NB4 (cell line): ENCODE measurements at regions not wholly inside any gene's neighbourhood (a gene's known extent, or its start where the extent isn't known, plus 50 kb on each side); places are given as distances from the start of the nearest gene placed in this dataset.

Source experiments
- CTCF ChIP-seq: IDR thresholded peaks from one replicate; pipeline ENCODE4 v1.5.1; 2012; ENCODE audit warnings: low read depth, low read length
- MYC ChIP-seq: IDR thresholded peaks from 2 replicates; pipeline ENCODE4 v1.6.1; 2011; ENCODE audit warnings: low read depth, low read length
- POLR2A ChIP-seq: IDR thresholded peaks from 2 replicates; pipeline ENCODE4 v1.6.1; 2011; ENCODE audit warnings: mild to moderate bottlenecking; ENCODE audit not compliant: insufficient read length; ENCODE audit errors: extremely low read depth

GRCh38 chr1:81577004-81577697, 223.6 kb upstream of the ADGRL2 start:
- no peak for TF ChIP-seq CTCF
- TF ChIP-seq POLR2A = no peak
- TF ChIP-seq MYC = no peak
